NB4 (cell line): ENCODE measurements at regions not wholly inside any gene's neighbourhood (a gene's known extent, or its start where the extent isn't known, plus 50 kb on each side); places are given as distances from the start of the nearest gene placed in this dataset.

ENCODE experiments used
- DNase-seq: peaks from one replicate; pipeline ENCODE4 v3.0.0; 2010; ENCODE audit warnings: low read depth
- H3K4me3 ChIP-seq: one replicate; pipeline ENCODE4 v1.5.1; 2011; ENCODE audit warnings: mild to moderate bottlenecking, low read depth, low read length, moderate library complexity
- CTCF ChIP-seq: IDR thresholded peaks from one replicate; pipeline ENCODE4 v1.5.1; 2012; ENCODE audit warnings: low read depth, low read length
- MAX ChIP-seq: IDR thresholded peaks from 2 replicates; pipeline ENCODE4 v1.6.1; 2011; ENCODE audit warnings: low read depth, low read length
- MYC ChIP-seq: IDR thresholded peaks from 2 replicates; pipeline ENCODE4 v1.6.1; 2011; ENCODE audit warnings: low read depth, low read length
- POLR2A ChIP-seq: IDR thresholded peaks from 2 replicates; pipeline ENCODE4 v1.6.1; 2011; ENCODE audit warnings: mild to moderate bottlenecking; ENCODE audit not compliant: insufficient read length; ENCODE audit errors: extremely low read depth

DNA sequence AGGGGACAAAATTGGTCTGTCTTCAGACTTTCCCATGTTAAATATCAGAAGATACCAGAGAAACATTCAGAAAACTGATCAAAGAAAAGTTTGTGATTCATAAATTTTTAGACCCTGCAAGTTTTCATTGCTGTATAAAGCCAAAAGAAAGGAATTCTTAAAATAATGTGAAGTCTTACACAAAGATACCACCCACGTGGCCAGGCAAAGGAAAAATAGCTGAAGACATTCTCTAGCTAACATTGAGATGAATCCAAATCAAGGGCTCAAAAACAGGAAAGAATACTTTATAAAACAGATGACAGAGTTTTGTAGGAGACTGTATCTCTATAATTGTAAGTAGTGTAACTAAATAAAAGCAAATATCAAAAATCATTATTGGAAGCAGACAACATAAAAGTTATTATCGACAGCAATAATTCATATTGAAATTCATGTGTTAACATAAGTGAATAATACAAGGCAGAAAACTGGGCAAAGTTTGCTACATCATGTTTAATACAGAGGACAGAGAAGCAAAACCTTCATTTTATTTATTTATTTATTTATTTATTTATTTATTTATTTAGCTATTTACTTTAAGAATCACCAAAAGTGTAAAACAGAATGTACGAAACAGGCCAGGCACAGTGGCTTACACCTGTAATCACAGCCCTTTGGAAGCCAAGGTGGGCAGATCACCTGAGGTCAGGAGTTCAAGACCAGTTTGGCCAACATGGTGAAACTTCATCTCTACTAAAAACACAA lies 204.6 kb upstream of the SLIT2 start:
- TF ChIP-seq CTCF (no peak), MAX (no peak), POLR2A (no peak), MYC (no peak)
- H3K4me3 ChIP-seq, result no peak overlapping the region
- DNase-seq, result no peak

- DNase-seq, result no peak
- TF ChIP-seq CTCF, result no peak
- no peak for TF ChIP-seq POLR2A
- TF ChIP-seq MAX, result no peak
- no peak for TF ChIP-seq MYC
- no peak overlapping the region for H3K4me3 ChIP-seq
Observed at GRCh38 chr4:20046179-20046578, 205.5 kb upstream of the SLIT2 start.

- no peak for DNase-seq
- no peak overlapping the region for H3K4me3 ChIP-seq
- TF ChIP-seq MYC (no peak), MAX (no peak), CTCF (no peak), POLR2A (no peak)
Observed at GRCh38 chr4:20044966-20045365, 206.7 kb upstream of the SLIT2 start.

DNA sequence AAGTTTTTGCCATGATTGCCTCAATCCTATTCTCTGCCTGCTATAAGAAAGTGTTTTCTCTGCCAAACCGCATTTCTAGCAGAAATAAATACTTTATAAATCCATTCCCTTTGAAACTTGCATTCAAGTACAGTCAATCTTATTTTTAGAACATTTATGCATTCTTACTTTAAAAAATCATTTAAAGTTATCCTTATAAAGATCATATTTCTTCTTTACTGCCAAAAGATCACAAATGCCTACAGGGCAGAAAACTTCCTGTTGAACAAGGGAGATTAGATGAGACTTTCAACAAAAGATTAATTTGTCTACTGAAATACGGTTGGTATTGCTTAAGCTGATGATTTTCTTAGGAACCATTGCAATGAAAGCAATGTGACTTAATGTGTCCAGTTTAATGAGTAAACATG lies 207.2 kb upstream of the SLIT2 start:
- H3K4me3 ChIP-seq, result no peak overlapping the region
- TF ChIP-seq POLR2A (no peak), MAX (no peak), MYC (no peak), CTCF (no peak)
- DNase-seq, result no peak

DNA sequence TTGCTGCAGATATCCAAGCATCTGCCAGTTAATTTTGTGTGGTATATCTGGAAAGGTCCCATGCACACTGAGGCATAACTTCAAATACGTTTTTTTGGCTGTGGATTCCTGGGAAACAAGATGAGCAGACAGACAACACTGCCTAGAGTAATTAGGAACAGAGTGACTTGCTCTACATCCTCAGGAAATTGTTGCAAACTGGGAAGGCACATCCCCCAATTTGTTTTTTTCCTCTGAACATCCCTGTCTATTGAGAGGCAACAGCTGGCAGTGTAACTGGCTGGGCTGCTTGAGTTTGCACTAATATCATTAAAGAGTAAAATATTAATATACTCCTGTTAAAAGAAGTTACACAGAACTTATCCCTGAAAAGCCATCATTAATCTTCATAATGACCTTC lies 207.7 kb upstream of the SLIT2 start:
- TF ChIP-seq MAX, result no peak
- TF ChIP-seq CTCF, result no peak
- TF ChIP-seq MYC, result no peak
- TF ChIP-seq POLR2A, result no peak
- no peak overlapping the region for H3K4me3 ChIP-seq
- no peak for DNase-seq
